Skin epidermis (tissue), 12 donors: ENCODE measurements at regions not wholly inside any gene's neighbourhood (a gene's known extent, or its start where the extent isn't known, plus 50 kb on each side); places are given as distances from the start of the nearest gene placed in this dataset.

ENCODE experiments used
- H3K27ac ChIP-seq, 21 experiments: fragments of 200-600 bp; sonication (generic) in 11 of 21; one replicate each; pipeline ENCODE4 v1.5.0; 2020; ENCODE audit warnings: mild to moderate bottlenecking in 3 of 21, inconsistent platforms in 2 of 21, moderate library complexity in 2 of 21
- H3K4me3 ChIP-seq, 7 experiments: fragments of 200-600 bp; sonication (generic) in 2 of 7; one replicate each; pipeline ENCODE4 v1.5.0; 2020; ENCODE audit warnings: inconsistent platforms in 2 of 7, mild to moderate bottlenecking in 2 of 7, moderate library complexity in 1 of 7

GRCh38 chr10:78619115-78619851 is 449.5 kb upstream of the ZMIZ1 start:
- no peak overlapping the region for H3K27ac ChIP-seq
- no peak overlapping the region for H3K4me3 ChIP-seq

GRCh38 chr10:78619896-78620295 is 448.9 kb upstream of the ZMIZ1 start:
- Histone ChIP-seq H3K4me3 (no peak overlapping the region), H3K27ac (no peak overlapping the region)

GRCh38 chr10:78620985-78621799 is 447.6 kb upstream of the ZMIZ1 start:
- H3K27ac ChIP-seq, result no peak overlapping the region

GRCh38 chr10:78623578-78624215 is 445.1 kb upstream of the ZMIZ1 start:
- no peak overlapping the region for H3K4me3 ChIP-seq
- peak overlapping the region in 1 of 21 experiments; percentile 32 for H3K27ac ChIP-seq

More at GRCh38 chr10:78620985-78621799, 447.6 kb upstream of the ZMIZ1 start:
- no peak overlapping the region for H3K4me3 ChIP-seq

GRCh38 chr10:78624791-78625190 is 444.0 kb upstream of the ZMIZ1 start:
- no peak overlapping the region for H3K27ac ChIP-seq
- no peak overlapping the region for H3K4me3 ChIP-seq

- Histone ChIP-seq H3K27ac (no peak overlapping the region), H3K4me3 (no peak overlapping the region)
Observed at GRCh38 chr10:78626471-78626870, 442.3 kb upstream of the ZMIZ1 start.

GRCh38 chr10:78627254-78627795 is 441.4 kb upstream of the ZMIZ1 start:
- H3K4me3 ChIP-seq, result no peak overlapping the region
- H3K27ac ChIP-seq, result no peak overlapping the region

GRCh38 chr10:78628976-78629375 is 439.8 kb upstream of the ZMIZ1 start:
- Histone ChIP-seq H3K4me3 (no peak overlapping the region), H3K27ac (no peak overlapping the region)

GRCh38 chr10:78629773-78630172 is 439.0 kb upstream of the ZMIZ1 start:
- no peak overlapping the region for H3K27ac ChIP-seq
- no peak overlapping the region for H3K4me3 ChIP-seq

GRCh38 chr10:78630944-78631838 is 437.6 kb upstream of the ZMIZ1 start:
- no peak overlapping the region for H3K4me3 ChIP-seq
- H3K27ac ChIP-seq, result peak overlapping the region in 4 of 21 experiments; percentile 5 to 58 (median 20)

- Histone ChIP-seq H3K4me3 (no peak overlapping the region), H3K27ac (no peak overlapping the region)
Observed at GRCh38 chr10:78634389-78634815, 434.4 kb upstream of the ZMIZ1 start.

GRCh38 chr10:78634835-78635234 is 433.9 kb upstream of the ZMIZ1 start:
- peak overlapping the region in 1 of 21 experiments; percentile 32 for H3K27ac ChIP-seq
- H3K4me3 ChIP-seq, result no peak overlapping the region

- H3K27ac ChIP-seq, result no peak overlapping the region
- H3K4me3 ChIP-seq, result no peak overlapping the region
Observed at GRCh38 chr10:78639629-78640028, 429.1 kb upstream of the ZMIZ1 start.

GRCh38 chr10:78640796-78641636 is 427.8 kb upstream of the ZMIZ1 start:
- H3K4me3 ChIP-seq, result no peak overlapping the region
- H3K27ac ChIP-seq, result no peak overlapping the region

GRCh38 chr10:78641693-78642092 is 427.1 kb upstream of the ZMIZ1 start:
- Histone ChIP-seq H3K4me3 (no peak overlapping the region), H3K27ac (no peak overlapping the region)

- no peak overlapping the region for H3K27ac ChIP-seq
Observed at GRCh38 chr10:78642269-78642816, 426.4 kb upstream of the ZMIZ1 start.

GRCh38 chr10:78643513-78643912 is 425.3 kb upstream of the ZMIZ1 start:
- H3K27ac ChIP-seq, result no peak overlapping the region
- H3K4me3 ChIP-seq, result no peak overlapping the region

More at GRCh38 chr10:78642269-78642816, 426.4 kb upstream of the ZMIZ1 start:
- H3K4me3 ChIP-seq, result no peak overlapping the region

- no peak overlapping the region for H3K27ac ChIP-seq
- no peak overlapping the region for H3K4me3 ChIP-seq
Observed at GRCh38 chr10:78644550-78644949, 424.2 kb upstream of the ZMIZ1 start.
